GM18508 (cell line): ENCODE measurements at regions not wholly inside any gene's neighbourhood (a gene's known extent, or its start where the extent isn't known, plus 50 kb on each side); places are given as distances from the start of the nearest gene placed in this dataset.
"Not testable (repeated sequence)": the region's sequence is repeated elsewhere in the genome, so short reads cannot be mapped to it uniquely, and the experiment has no call there.

Experiments
- ATAC-seq: cut with Tn5 transposase; IDR thresholded peaks from one replicate; pipeline ENCODE4 v1.9.1; 2021; ENCODE audit warnings: moderate number of reproducible peaks; ENCODE audit not compliant: insufficient read depth, unreplicated experiment

GRCh38 chr12:127494961-127495915 lies 771.7 kb upstream of the TMEM132C start:
- ATAC-seq = no peak

GRCh38 chr12:127496255-127496654 lies 770.7 kb upstream of the TMEM132C start:
- no peak for ATAC-seq

- ATAC-seq = no peak
Measured at GRCh38 chr12:127500512-127501035, 766.4 kb upstream of the TMEM132C start.

DNA sequence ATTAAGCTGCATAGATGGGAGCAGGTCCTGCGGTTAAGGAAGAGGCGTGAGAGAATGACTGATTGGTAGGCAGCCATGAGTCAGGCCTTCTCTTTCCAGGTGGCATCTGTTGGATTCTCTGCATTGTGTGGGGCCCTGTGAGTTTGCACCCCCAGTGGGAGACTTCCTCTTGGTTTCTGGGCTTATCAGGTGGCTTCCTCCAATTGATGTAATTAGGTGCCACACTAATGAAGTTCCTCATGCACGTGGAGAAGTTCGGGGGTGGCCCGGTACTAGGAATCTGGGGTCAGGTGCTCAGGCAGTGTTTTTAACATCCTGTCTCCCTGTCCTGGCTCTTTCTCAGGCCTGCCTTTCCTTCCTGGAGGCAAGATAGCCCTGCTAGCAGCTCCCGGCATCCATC lies 765.1 kb upstream of the TMEM132C start:
- no peak for ATAC-seq

- ATAC-seq = no peak
Measured at GRCh38 chr12:127503246-127503645, 763.7 kb upstream of the TMEM132C start.

- ATAC-seq = not testable (repeated sequence)
Measured at GRCh38 chr12:127503996-127504395, 763.0 kb upstream of the TMEM132C start.

- no peak for ATAC-seq
Measured at GRCh38 chr12:127504874-127505273, 762.1 kb upstream of the TMEM132C start.

- ATAC-seq = no peak
Measured at GRCh38 chr12:127507341-127507740, 759.6 kb upstream of the TMEM132C start.

DNA sequence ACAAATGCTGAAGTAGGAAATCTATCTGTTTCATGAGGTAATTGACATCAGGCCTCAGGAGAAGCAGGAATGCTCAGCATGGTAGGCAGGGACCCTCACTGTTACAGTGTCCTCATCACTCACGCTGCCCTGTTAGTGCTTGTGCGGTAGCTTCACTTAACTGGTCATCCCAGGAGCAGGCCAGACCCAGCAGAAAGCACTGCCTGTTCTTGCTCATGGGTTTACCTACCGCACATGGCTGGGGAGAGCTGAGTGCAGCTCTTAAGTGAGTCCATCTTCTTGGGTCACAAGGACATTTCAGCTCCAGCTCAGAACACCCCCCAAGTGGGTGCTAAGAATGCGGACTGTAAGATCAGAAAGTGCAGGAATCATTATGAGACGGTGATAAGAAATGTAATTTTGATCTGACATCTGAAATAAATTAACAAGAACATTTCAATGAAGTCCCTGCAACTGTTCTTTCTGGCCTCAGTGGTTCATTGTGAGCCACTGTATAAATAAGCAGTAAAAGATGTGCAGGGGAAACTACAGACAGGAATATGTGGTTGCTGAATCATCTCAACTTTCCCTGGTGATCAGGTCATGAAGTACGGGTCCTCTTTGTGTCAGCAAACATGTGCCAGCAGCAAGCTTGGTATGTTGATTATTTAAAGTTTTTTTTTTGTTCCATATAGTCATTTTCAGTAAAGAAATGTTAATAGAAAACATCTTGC lies 757.7 kb upstream of the TMEM132C start:
- no peak for ATAC-seq

DNA sequence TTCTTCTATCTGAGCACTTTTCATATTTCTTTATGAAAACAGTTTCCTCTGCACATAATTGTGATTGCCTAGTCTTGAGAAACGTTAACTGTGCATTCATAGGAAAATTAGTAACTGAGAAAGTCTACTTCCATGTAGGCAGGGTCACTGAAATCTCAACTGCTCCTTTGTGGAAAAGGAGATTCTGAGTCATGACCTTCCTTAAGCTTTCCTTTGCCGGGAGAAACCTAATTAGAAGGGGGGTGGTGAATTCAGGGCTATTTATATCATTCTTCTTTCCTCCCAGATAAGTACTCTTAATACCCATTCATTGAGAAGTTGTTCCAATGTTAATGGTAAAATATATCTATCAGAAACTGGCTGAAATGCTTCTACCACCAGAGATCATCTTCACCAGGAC lies 751.0 kb upstream of the TMEM132C start:
- ATAC-seq = no peak

- ATAC-seq = no peak
Measured at GRCh38 chr12:127516467-127516866, 750.5 kb upstream of the TMEM132C start.

DNA sequence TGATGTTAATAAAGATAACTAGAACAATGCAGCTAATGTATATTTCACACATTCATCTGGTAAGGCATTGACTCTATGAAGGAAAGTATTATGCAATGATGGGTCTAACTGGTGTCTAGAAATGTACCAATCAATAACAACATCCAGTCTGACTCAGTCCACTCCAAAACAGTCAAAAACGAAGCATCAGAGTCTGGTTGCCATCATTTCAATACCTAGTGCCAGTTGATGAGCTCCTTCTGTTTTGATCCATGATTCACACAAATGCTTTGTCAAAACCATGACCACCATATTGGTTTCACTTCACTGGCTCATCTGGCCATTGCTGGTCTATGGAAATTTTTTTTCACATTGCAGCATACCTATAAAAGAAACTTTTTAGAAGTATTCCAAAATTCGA lies 747.2 kb upstream of the TMEM132C start:
- no peak for ATAC-seq

DNA sequence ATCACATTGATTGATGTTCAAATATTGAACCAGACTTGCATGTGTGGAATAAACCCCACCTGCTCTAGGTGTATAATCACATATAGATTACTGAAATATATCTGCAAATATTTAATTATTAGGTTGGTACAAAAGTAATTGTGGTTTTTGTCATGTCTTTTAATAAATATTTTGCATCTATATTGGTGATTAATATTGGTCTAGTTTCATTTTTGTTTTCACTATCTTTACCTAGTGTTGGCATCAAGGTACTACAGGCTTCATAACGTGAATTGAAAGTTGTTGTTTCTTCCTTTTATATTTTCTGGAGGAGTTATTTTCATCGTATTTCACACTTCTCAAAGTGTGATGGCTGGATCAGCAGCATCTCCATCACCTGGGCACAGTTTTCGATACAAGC lies 740.0 kb upstream of the TMEM132C start:
- ATAC-seq = no peak

- ATAC-seq = no peak
Measured at GRCh38 chr12:127528551-127528950, 738.4 kb upstream of the TMEM132C start.

DNA sequence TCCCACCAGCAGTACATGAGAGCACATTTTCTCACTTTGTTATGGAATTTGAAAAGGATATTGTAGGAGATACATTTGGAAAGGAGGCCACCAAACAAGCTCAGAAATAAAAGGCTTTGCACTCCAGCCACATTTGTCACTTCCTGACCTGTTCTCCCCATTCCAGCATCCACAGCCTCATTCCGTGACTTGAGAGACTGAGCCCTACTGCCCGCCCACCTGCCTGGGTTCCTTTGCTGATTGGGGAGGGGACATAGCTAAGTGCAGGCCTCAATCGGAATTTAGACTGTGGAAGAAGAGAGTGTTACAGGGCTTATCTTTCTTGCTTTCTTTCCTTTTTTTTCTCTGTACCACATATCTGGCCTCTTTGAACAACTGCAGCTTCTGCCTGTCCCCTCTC lies 735.4 kb upstream of the TMEM132C start:
- no peak for ATAC-seq

- no peak for ATAC-seq
Measured at GRCh38 chr12:127533353-127533752, 733.6 kb upstream of the TMEM132C start.

- ATAC-seq = no peak
Measured at GRCh38 chr12:127536833-127537428, 730.0 kb upstream of the TMEM132C start.

- ATAC-seq = no peak
Measured at GRCh38 chr12:127538316-127538715, 728.7 kb upstream of the TMEM132C start.

- ATAC-seq = no peak
Measured at GRCh38 chr12:127539226-127539858, 727.6 kb upstream of the TMEM132C start.

GRCh38 chr12:127542391-127542790 lies 724.6 kb upstream of the TMEM132C start:
- ATAC-seq = no peak
